IMR-90 (cell line): ENCODE measurements at regions not wholly inside any gene's neighbourhood (a gene's known extent, or its start where the extent isn't known, plus 50 kb on each side); places are given as distances from the start of the nearest gene placed in this dataset.

Experiments
- ATAC-seq: fragments of 200-7000 bp; cut with Tn5 transposase; 2 replicates; pipeline ENCODE4 v1.9.1; 2020; ENCODE audit warnings: low read depth, mild to moderate bottlenecking, moderate library complexity
- BruUV-seq: library from RNA; stranded (reverse); fragments of 400-500 nt; replicated peaks from 2 replicates; lab custom pipeline; 2021; lab: Mats Ljungman, UMichigan
- CTCF ChIA-PET: fragments of 300-600 bp; formaldehyde crosslinking; extraction: SDS; loops from one replicate; lab custom pipeline; 2021; ENCODE audit warnings: antibody characterized with exemption; lab: Yijun Ruan, JAX
- POLR2A ChIA-PET: fragments of 300-600 bp; sonication (Branson Sonifier 250); formaldehyde crosslinking; loops from one replicate; lab custom pipeline; 2022; ENCODE audit warnings: antibody characterized with exemption; ENCODE audit not compliant: unreplicated experiment; lab: Charles Lee
- DNase-seq: peaks from one replicate; pipeline ENCODE4 v3.0.0; 2013
- H2AFZ ChIP-seq: replicated peaks from 2 replicates; pipeline ENCODE3; 2013; ENCODE audit warnings: low read length, mild to moderate bottlenecking; ENCODE audit not compliant: poor library complexity
- H2AK5ac ChIP-seq: 2 replicates; pipeline ENCODE4 v1.6.1; 2013; ENCODE audit warnings: low read depth, low read length, inconsistent platforms
- H2AK9ac ChIP-seq: replicated peaks from 2 replicates; pipeline ENCODE3; 2013; ENCODE audit warnings: mild to moderate bottlenecking, low read depth, low read length, moderate library complexity; ENCODE audit not compliant: poor library complexity
- H2BK120ac ChIP-seq: 2 replicates; pipeline ENCODE4 v1.6.1; 2013; ENCODE audit warnings: low read depth, low read length, inconsistent platforms
- H2BK15ac ChIP-seq: 3 replicates; pipeline ENCODE4 v1.6.1; 2013; ENCODE audit warnings: low read depth, low read length, inconsistent platforms
- H2BK20ac ChIP-seq: 2 replicates; pipeline ENCODE4 v1.6.1; 2013; ENCODE audit warnings: low read depth, mild to moderate bottlenecking, inconsistent platforms, low read length, moderate library complexity
- H2BK5ac ChIP-seq: 2 replicates; pipeline ENCODE4 v1.6.1; 2013; ENCODE audit warnings: mild to moderate bottlenecking, low read depth, low read length, inconsistent platforms; ENCODE audit not compliant: poor library complexity, severe bottlenecking
- H3K14ac ChIP-seq: replicated peaks from 2 replicates; pipeline ENCODE4 v1.6.1; 2013; ENCODE audit warnings: low read depth, low read length, inconsistent platforms
- H3K18ac ChIP-seq: 2 replicates; pipeline ENCODE4 v1.6.1; 2013; ENCODE audit warnings: low read depth, low read length, control low read depth
- H3K23ac ChIP-seq: 2 replicates; pipeline ENCODE4 v1.6.1; 2013; ENCODE audit warnings: low read depth, low read length, inconsistent platforms
- H3K27ac ChIP-seq: 2 replicates; pipeline ENCODE4 v1.5.1; 2013; ENCODE audit warnings: mild to moderate bottlenecking, control low read depth, low read length; ENCODE audit not compliant: insufficient read depth
- H3K27me3 ChIP-seq: 2 replicates; pipeline ENCODE4 v1.6.1; 2013; ENCODE audit warnings: low read length; ENCODE audit not compliant: control insufficient read depth, insufficient read depth
- H3K36me3 ChIP-seq: 2 replicates; pipeline ENCODE4 v1.6.1; 2013; ENCODE audit warnings: low read length, mixed read lengths; ENCODE audit not compliant: control insufficient read depth, insufficient read depth
- H3K4ac ChIP-seq: 2 replicates; pipeline ENCODE4 v1.6.1; 2013; ENCODE audit warnings: low read depth, low read length, inconsistent platforms
- H3K4me1 ChIP-seq: 2 replicates; pipeline ENCODE4 v1.6.1; 2013; ENCODE audit warnings: low read length, mixed read lengths; ENCODE audit not compliant: control insufficient read depth, insufficient read depth
- H3K4me2 ChIP-seq: 2 replicates; pipeline ENCODE4 v1.6.1; 2013; ENCODE audit warnings: low read depth, mild to moderate bottlenecking, control low read depth, low read length, moderate library complexity
- H3K4me3 ChIP-seq: 2 replicates; pipeline ENCODE4 v1.5.1; 2013; ENCODE audit warnings: low read depth, mild to moderate bottlenecking, control low read depth, low read length, moderate library complexity; ENCODE audit not compliant: insufficient read depth
- H3K56ac ChIP-seq: 2 replicates; pipeline ENCODE4 v1.6.1; 2013; ENCODE audit warnings: low read length, inconsistent platforms; ENCODE audit not compliant: insufficient read depth; ENCODE audit errors: extremely low read depth
- H3K79me1 ChIP-seq, 2 experiments: 2 replicates each; pipeline ENCODE4 v1.6.1; 2013; ENCODE audit warnings: low read length in 2 of 2, inconsistent platforms in 1 of 2, low read depth in 1 of 2
- H3K9ac ChIP-seq: 2 replicates; pipeline ENCODE4 v1.6.1; 2013; ENCODE audit warnings: low read depth, low read length, control low read depth
- H3K9me1 ChIP-seq: 2 replicates; pipeline ENCODE4 v1.6.1; 2013; ENCODE audit warnings: low read length, inconsistent platforms; ENCODE audit not compliant: insufficient read depth
- H3K9me3 ChIP-seq: 2 replicates; pipeline ENCODE4 v1.6.1; 2013; ENCODE audit warnings: low read length; ENCODE audit not compliant: control insufficient read depth, insufficient read depth
- H4K20me1 ChIP-seq: 2 replicates; pipeline ENCODE4 v1.6.1; 2013; ENCODE audit warnings: low read length, inconsistent platforms; ENCODE audit not compliant: insufficient read depth
- H4K5ac ChIP-seq: 2 replicates; pipeline ENCODE4 v1.6.1; 2013; ENCODE audit warnings: mild to moderate bottlenecking, low read depth, low read length, control low read depth
- H4K8ac ChIP-seq, 2 experiments: 2 replicates each; pipeline ENCODE4 v1.6.1; 2013; ENCODE audit warnings: low read depth in 2 of 2, low read length in 2 of 2, control low read depth in 1 of 2, inconsistent platforms in 1 of 2
- H4K91ac ChIP-seq: 2 replicates; pipeline ENCODE4 v1.6.1; 2013; ENCODE audit warnings: low read depth, low read length, inconsistent platforms; ENCODE audit not compliant: insufficient read depth
- BHLHE40 ChIP-seq: fragments of 150-350 bp; IDR thresholded peaks from 2 replicates; pipeline ENCODE4 v1.6.1; 2016; ENCODE audit warnings: mild to moderate bottlenecking, low read depth, low read length
- CEBPB ChIP-seq: IDR thresholded peaks from 2 replicates; pipeline ENCODE4 v1.6.1; 2012; ENCODE audit warnings: low read depth, low read length, improper control_type of control experiment
- CHD1 ChIP-seq: IDR thresholded peaks from 2 replicates; pipeline ENCODE4 v1.6.1; 2012; ENCODE audit warnings: low read depth, low read length, improper control_type of control experiment
- CTCF ChIP-seq: conservative IDR thresholded peaks from 2 replicates; pipeline ENCODE4 v1.5.1; 2012; ENCODE audit warnings: mild to moderate bottlenecking, low read depth, low read length, improper control_type of control experiment
- FOS ChIP-seq: fragments of 150-350 bp; IDR thresholded peaks from 2 replicates; pipeline ENCODE4 v1.6.1; 2016; ENCODE audit warnings: low read depth, low read length
- MAFK ChIP-seq: IDR thresholded peaks from 2 replicates; pipeline ENCODE4 v1.6.1; 2012; ENCODE audit warnings: low read depth, low read length, improper control_type of control experiment
- MAZ ChIP-seq: IDR thresholded peaks from 2 replicates; pipeline ENCODE4 v1.6.1; 2012; ENCODE audit warnings: low read depth, mild to moderate bottlenecking, low read length, improper control_type of control experiment, moderate library complexity, borderline replicate concordance
- MXI1 ChIP-seq: IDR thresholded peaks from 2 replicates; pipeline ENCODE4 v1.6.1; 2012; ENCODE audit warnings: low read depth, mild to moderate bottlenecking, low read length, moderate library complexity, borderline replicate concordance
- NFE2L2 ChIP-seq: fragments of 150-350 bp; IDR thresholded peaks from 2 replicates; pipeline ENCODE4 v1.6.1; 2016; ENCODE audit warnings: low read depth, mild to moderate bottlenecking, low read length
- POLR2A ChIP-seq: IDR thresholded peaks from 2 replicates; pipeline ENCODE4 v1.6.1; 2012; ENCODE audit warnings: mild to moderate bottlenecking, low read depth, low read length
- RAD21 ChIP-seq: IDR thresholded peaks from 2 replicates; pipeline ENCODE4 v1.6.1; 2012; ENCODE audit warnings: low read length, improper control_type of control experiment
- RCOR1 ChIP-seq: IDR thresholded peaks from 2 replicates; pipeline ENCODE4 v1.6.1; 2012; ENCODE audit warnings: mild to moderate bottlenecking, low read length, improper control_type of control experiment; ENCODE audit not compliant: insufficient replicate concordance
- RFX5 ChIP-seq: IDR thresholded peaks from 2 replicates; pipeline ENCODE4 v1.8.0; 2012; ENCODE audit warnings: low read depth, mild to moderate bottlenecking, low read length, moderate library complexity
- SMC3 ChIP-seq: fragments of 150-350 bp; IDR thresholded peaks from 2 replicates; pipeline ENCODE4 v1.6.1; 2016; ENCODE audit warnings: low read depth, mild to moderate bottlenecking, antibody characterized with exemption, low read length, moderate library complexity
- WGBS, 2 experiments: methylation state at CpG; one replicate each; pipeline versions ENCODE4 v1.1.5 to v1.1.7; 2013; ENCODE audit warnings: missing lambda C conversion rate in 2 of 2; ENCODE audit not compliant: insufficient read length in 1 of 2; ENCODE audit errors: extremely low coverage in 2 of 2; 5-methylcytosine and 5-hydroxymethylcytosine counted together
- dilution Hi-C: fragments of 300-500 bp; cut with HindIII; formaldehyde crosslinking; loops from one replicate; pipeline ENCODE4 v1.14.3; 2018; ENCODE audit warnings: low sequenced_read_pairs; ENCODE audit not compliant: unreplicated experiment
- in situ Hi-C: fragments of 300-500 bp; cut with MboI; formaldehyde crosslinking; loops from 3 replicates; pipeline ENCODE4 v1.14.3; 2019; ENCODE audit warnings: low sequenced_read_pairs, inconsistent platforms, mixed read lengths
- intact Hi-C: fragments of 100-400 bp; cut with micrococcal nuclease; formaldehyde crosslinking; loops from 2 replicates; pipeline ENCODE4 v1.10.0; 2022

- no peak overlapping the region for H2BK5ac ChIP-seq
- no peak for TF ChIP-seq RAD21
- no peak for TF ChIP-seq CEBPB
- no peak for TF ChIP-seq RFX5
- no peak for TF ChIP-seq BHLHE40
- TF ChIP-seq FOS, result no peak
- TF ChIP-seq CHD1, result no peak
- no peak for TF ChIP-seq CTCF
- TF ChIP-seq POLR2A, result no peak
- no peak for TF ChIP-seq RCOR1
- no peak for TF ChIP-seq MXI1
- TF ChIP-seq SMC3, result no peak
- TF ChIP-seq NFE2L2, result no peak
- TF ChIP-seq MAZ, result no peak
- TF ChIP-seq MAFK, result no peak
- no peak overlapping the region for H2BK15ac ChIP-seq
- H2AK9ac ChIP-seq, result no peak overlapping the region
- no peak overlapping the region for H4K91ac ChIP-seq
- no peak overlapping the region for H4K5ac ChIP-seq
- no peak overlapping the region for H3K14ac ChIP-seq
- dilution Hi-C loops, result no loop called here
- no peak overlapping the region for H3K4ac ChIP-seq
- H3K18ac ChIP-seq, result no peak overlapping the region
- H3K79me1 ChIP-seq, result no peaks in the 10 kb centered on the region
- H3K23ac ChIP-seq, result no peak overlapping the region
- H3K9me1 ChIP-seq, result 0 out of 2 replicates have a peak, but pooled peaks cover 6% of the 10 kb centered on the region
- in situ Hi-C loops, result no loop called here
- H2AFZ ChIP-seq, result no peak overlapping the region
- no peak overlapping the region for H2BK120ac ChIP-seq
- no peak overlapping the region for H3K56ac ChIP-seq
- no peak overlapping the region for H3K4me2 ChIP-seq
- H3K4me1 ChIP-seq, result no peaks in the 10 kb centered on the region
- ChIA-PET POLR2A (interaction anchor here (0.7 kb wide), 1 partner anchor 17 kb away, joined by 3 read pairs; no protein-coding TSS in a partner anchor), CTCF (no interaction called here)
- ATAC-seq, result no peak
- intact Hi-C loops, result no loop called here
- no peak overlapping the region for H2BK20ac ChIP-seq
- H3K4me3 ChIP-seq, result no peak overlapping the region
- no peaks in the 10 kb centered on the region for H3K36me3 ChIP-seq
- H3K9ac ChIP-seq, result no peak overlapping the region
- H4K8ac ChIP-seq, result no peak overlapping the region
- no peak for DNase-seq
- BruUV-seq, result no TSS peak
- peaks cover 40% of the 10 kb centered on the region for H3K27me3 ChIP-seq
- no CpG with 5 or more reads among the region's 6 CpGs for WGBS, 2 experiments
- H3K27ac ChIP-seq, result no peak overlapping the region
- no peaks in the 10 kb centered on the region for H4K20me1 ChIP-seq
- no peak overlapping the region for H2AK5ac ChIP-seq
- H3K9me3 ChIP-seq, result no peaks in the 10 kb centered on the region
Measured at GRCh38 chr2:121132762-121133107, 152.3 kb downstream of the TFCP2L1 start.
